ENCODE measurements at regions not wholly inside any gene's neighbourhood (a gene's known extent, or its start where the extent isn't known, plus 50 kb on each side); places are given as distances from the start of the nearest gene placed in this dataset.

DNA sequence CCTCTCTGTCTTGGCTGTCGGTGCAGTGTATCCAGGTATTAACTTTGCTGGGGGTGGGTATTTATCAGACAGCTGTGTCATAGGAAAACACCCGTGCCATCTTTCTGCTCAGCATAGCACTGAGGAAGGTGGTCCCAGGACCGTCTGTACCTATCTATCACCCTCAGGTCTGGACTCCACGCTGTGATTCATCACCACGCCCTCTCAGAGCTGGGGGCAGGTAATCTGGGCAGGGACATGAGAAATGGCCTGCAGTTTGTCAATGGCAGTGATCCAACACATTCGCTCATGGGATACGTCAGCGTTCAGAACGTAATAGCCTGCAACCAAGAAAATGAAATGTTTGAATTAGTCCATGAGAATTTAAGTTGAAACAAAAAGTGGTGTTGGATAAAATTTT, 151.6 kb upstream of the MAP1B start:
- Mint-ChIP-seq H3K9me3 (no peaks in the 10 kb centered on the region), H3K27me3 (ENCODE audit: insufficient read depth) (peaks cover 24% of the 10 kb centered on the region), H3K27ac (no peak overlapping the region), H3K4me3 (no peak overlapping the region), H3K4me1 (ENCODE audit: low read depth) (no peaks in the 10 kb centered on the region), H3K36me3 (ENCODE audit: low read depth) (no peaks in the 10 kb centered on the region)
- TF ChIP-seq CTCF (IDR thresholded peaks at IDR 0.05), result no peak
- no peak for DNase-seq

DNA sequence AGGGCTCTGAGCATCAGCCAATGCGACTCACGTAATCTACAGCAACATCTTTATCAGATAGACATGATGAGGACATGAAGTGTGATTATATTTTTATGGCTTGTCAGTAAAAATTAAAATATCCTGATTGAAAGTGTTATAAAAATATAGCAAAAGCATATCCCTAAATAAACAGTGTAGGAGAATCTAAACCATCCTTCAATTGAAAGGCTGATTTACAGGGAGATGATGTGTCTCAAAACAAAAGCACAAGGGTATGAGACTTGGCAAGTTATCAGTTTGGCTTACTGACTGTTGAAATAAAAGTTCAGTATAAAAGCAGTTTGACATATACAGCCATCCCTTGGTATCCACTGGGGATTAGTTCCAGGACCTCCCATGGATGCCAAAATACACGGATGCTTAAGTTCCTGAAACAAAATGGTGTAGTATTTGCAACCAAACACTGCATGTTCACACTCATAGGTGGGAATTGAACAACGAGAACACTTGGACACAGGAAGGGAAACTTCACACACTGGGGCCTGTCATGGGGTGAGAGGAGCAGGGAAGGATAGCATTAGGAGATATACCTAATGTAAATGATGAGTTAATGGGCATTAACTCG, 149.9 kb upstream of the MAP1B start:
- peaks cover 21% of the 10 kb centered on the region for H3K27me3 Mint-ChIP-seq (ENCODE audit: insufficient read depth)
- TF ChIP-seq CTCF (IDR thresholded peaks at IDR 0.05), result no peak
- H3K4me1 Mint-ChIP-seq (ENCODE audit: low read depth), result no peaks in the 10 kb centered on the region
- no peaks in the 10 kb centered on the region for H3K36me3 Mint-ChIP-seq (ENCODE audit: low read depth)
- DNase-seq, result no peak
- no peaks in the 10 kb centered on the region for H3K9me3 Mint-ChIP-seq
- no peak overlapping the region for H3K27ac Mint-ChIP-seq
- no peak overlapping the region for H3K4me3 Mint-ChIP-seq

DNA sequence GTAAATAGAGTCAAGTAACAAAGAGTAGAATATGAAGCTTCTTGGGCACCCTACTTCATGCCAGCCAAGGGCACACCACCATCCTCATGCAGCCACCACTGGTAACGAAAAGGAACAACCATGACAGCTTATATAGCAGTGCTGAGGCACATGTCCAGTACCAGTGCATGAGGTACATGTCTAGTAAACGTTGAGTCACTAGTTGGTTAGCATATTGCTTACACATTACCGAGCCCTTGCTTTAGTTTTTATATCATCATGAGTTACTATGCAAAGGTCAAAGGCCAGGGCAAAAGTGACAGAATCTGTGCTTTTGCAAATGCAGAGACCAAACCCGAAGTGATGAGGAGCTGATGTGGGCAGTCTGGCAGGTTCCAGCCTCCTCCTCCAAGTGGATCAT, 147.1 kb upstream of the MAP1B start:
- Mint-ChIP-seq H3K27ac (no peak overlapping the region), H3K9me3 (no peaks in the 10 kb centered on the region), H3K27me3 (ENCODE audit: insufficient read depth) (peaks cover 15% of the 10 kb centered on the region), H3K4me3 (no peak overlapping the region), H3K36me3 (ENCODE audit: low read depth) (no peaks in the 10 kb centered on the region), H3K4me1 (ENCODE audit: low read depth) (no peaks in the 10 kb centered on the region)
- no peak for DNase-seq
- TF ChIP-seq CTCF (IDR thresholded peaks at IDR 0.05), result no peak

GRCh38 chr5:71961786-71962185, 145.5 kb upstream of the MAP1B start:
- no peak for DNase-seq
- Mint-ChIP-seq H3K4me3 (no peak overlapping the region), H3K27ac (no peak overlapping the region), H3K4me1 (ENCODE audit: low read depth) (no peaks in the 10 kb centered on the region), H3K36me3 (ENCODE audit: low read depth) (no peaks in the 10 kb centered on the region), H3K27me3 (ENCODE audit: insufficient read depth) (peaks cover 15% of the 10 kb centered on the region), H3K9me3 (no peaks in the 10 kb centered on the region)
- no peak for TF ChIP-seq CTCF (IDR thresholded peaks at IDR 0.05)

DNA sequence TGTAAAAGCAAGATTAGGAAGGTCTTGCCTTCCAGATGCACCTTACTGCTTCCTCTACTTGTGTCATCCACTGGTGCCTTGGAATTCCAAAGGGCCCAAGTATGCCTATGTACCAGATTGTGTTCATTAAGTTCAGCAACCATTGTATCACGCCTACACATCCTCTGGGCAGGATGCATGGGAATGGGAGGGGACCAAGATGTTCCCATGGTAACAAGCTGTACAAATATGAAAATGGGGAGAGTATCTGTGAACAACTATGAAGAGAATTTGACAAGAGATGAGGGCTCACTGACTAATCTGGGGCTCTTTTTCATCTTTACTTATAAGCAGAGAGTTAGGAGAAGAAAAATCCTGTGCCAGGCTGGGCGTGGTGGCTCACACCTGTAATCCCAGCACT, 137.8 kb upstream of the MAP1B start:
- TF ChIP-seq CTCF (IDR thresholded peaks at IDR 0.05), result no peak
- H3K4me1 Mint-ChIP-seq (ENCODE audit: low read depth), result no peaks in the 10 kb centered on the region
- no peak for DNase-seq
- no peak overlapping the region for H3K4me3 Mint-ChIP-seq
- no peaks in the 10 kb centered on the region for H3K9me3 Mint-ChIP-seq
- H3K27me3 Mint-ChIP-seq (ENCODE audit: insufficient read depth), result peaks cover 18% of the 10 kb centered on the region
- H3K27ac Mint-ChIP-seq, result no peak overlapping the region
- no peaks in the 10 kb centered on the region for H3K36me3 Mint-ChIP-seq (ENCODE audit: low read depth)

GRCh38 chr5:71971862-71972261, 135.4 kb upstream of the MAP1B start:
- peaks cover 18% of the 10 kb centered on the region for H3K27me3 Mint-ChIP-seq (ENCODE audit: insufficient read depth)
- H3K9me3 Mint-ChIP-seq, result no peaks in the 10 kb centered on the region
- no peaks in the 10 kb centered on the region for H3K4me1 Mint-ChIP-seq (ENCODE audit: low read depth)
- no peak for DNase-seq
- no peak overlapping the region for H3K27ac Mint-ChIP-seq
- H3K4me3 Mint-ChIP-seq, result no peak overlapping the region
- H3K36me3 Mint-ChIP-seq (ENCODE audit: low read depth), result no peaks in the 10 kb centered on the region
- no peak for TF ChIP-seq CTCF (IDR thresholded peaks at IDR 0.05)
